ENCODE measurements at regions not wholly inside any gene's neighbourhood (a gene's known extent, or its start where the extent isn't known, plus 50 kb on each side); places are given as distances from the start of the nearest gene placed in this dataset.

GRCh38 chr14:105900398-105901160, 374.2 kb downstream of the TMEM121 start:
- TF ChIP-seq, protein P1, sequence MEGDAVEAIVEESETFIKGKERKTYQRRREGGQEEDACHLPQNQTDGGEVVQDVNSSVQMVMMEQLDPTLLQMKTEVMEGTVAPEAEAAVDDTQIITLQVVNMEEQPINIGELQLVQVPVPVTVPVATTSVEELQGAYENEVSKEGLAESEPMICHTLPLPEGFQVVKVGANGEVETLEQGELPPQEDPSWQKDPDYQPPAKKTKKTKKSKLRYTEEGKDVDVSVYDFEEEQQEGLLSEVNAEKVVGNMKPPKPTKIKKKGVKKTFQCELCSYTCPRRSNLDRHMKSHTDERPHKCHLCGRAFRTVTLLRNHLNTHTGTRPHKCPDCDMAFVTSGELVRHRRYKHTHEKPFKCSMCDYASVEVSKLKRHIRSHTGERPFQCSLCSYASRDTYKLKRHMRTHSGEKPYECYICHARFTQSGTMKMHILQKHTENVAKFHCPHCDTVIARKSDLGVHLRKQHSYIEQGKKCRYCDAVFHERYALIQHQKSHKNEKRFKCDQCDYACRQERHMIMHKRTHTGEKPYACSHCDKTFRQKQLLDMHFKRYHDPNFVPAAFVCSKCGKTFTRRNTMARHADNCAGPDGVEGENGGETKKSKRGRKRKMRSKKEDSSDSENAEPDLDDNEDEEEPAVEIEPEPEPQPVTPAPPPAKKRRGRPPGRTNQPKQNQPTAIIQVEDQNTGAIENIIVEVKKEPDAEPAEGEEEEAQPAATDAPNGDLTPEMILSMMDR (IDR thresholded peaks at IDR 0.05) = no peak
- no peak for TF ChIP-seq EZH2 (IDR thresholded peaks at IDR 0.05; ENCODE audit: borderline replicate concordance, insufficient read depth, low read depth, low read length, poor library complexity, severe bottlenecking)
